ENCODE measurements at regions not wholly inside any gene's neighbourhood (a gene's known extent, or its start where the extent isn't known, plus 50 kb on each side); places are given as distances from the start of the nearest gene placed in this dataset.

- Histone ChIP-seq H3K27ac (ENCODE audit: insufficient read depth in 1 of 2, low read depth in 1 of 2, low read length in 2 of 2, poor library complexity in 1 of 2, severe bottlenecking in 2 of 2) (no peak overlapping the region), H3K4me1 (ENCODE audit: control extremely low read depth in 1 of 4, control insufficient read depth in 4 of 4, insufficient read depth in 4 of 4, low read length in 3 of 4) (no peaks in the 10 kb centered on the region), H3K27me3 (replicated peaks in 2 of 5; ENCODE audit: control insufficient read depth in 4 of 5, insufficient read depth in 5 of 5, low read length in 4 of 5) (no peaks in the 10 kb centered on the region), H3K36me3 (ENCODE audit: control insufficient read depth in 4 of 4, insufficient read depth in 4 of 4, low read length in 3 of 4) (no peaks in the 10 kb centered on the region), H3K9me3 (ENCODE audit: control extremely low read depth in 1 of 5, control insufficient read depth in 4 of 5, insufficient read depth in 2 of 5, low read depth in 1 of 5, low read length in 4 of 5) (no peaks in the 10 kb centered on the region), H3K4me3 (ENCODE audit: control insufficient read depth in 1 of 7, extremely low read depth in 1 of 7, insufficient read depth in 4 of 7, low read depth in 2 of 7, low read length in 6 of 7) (no peak overlapping the region)
- CTCF ChIA-PET, result no interaction called here
- WGBS (ENCODE audit: insufficient coverage), result 100% methylated on average over 3 of the region's 6 CpGs
- no peak for DNase-seq
- POLR2A ChIA-PET, result no interaction called here
Observed at GRCh38 chr10:106504536-106504935, 660.0 kb downstream of the SORCS1 start.

GRCh38 chr10:106502641-106503040, 661.9 kb downstream of the SORCS1 start:
- ChIA-PET CTCF (no interaction called here), POLR2A (no interaction called here)
- Histone ChIP-seq H3K27me3 (replicated peaks in 2 of 5; ENCODE audit: control insufficient read depth in 4 of 5, insufficient read depth in 5 of 5, low read length in 4 of 5) (no peaks in the 10 kb centered on the region), H3K4me1 (ENCODE audit: control extremely low read depth in 1 of 4, control insufficient read depth in 4 of 4, insufficient read depth in 4 of 4, low read length in 3 of 4) (no peaks in the 10 kb centered on the region), H3K4me3 (ENCODE audit: control insufficient read depth in 1 of 7, extremely low read depth in 1 of 7, insufficient read depth in 4 of 7, low read depth in 2 of 7, low read length in 6 of 7) (no peak overlapping the region), H3K9me3 (ENCODE audit: control extremely low read depth in 1 of 5, control insufficient read depth in 4 of 5, insufficient read depth in 2 of 5, low read depth in 1 of 5, low read length in 4 of 5) (no peaks in the 10 kb centered on the region), H3K27ac (ENCODE audit: insufficient read depth in 1 of 2, low read depth in 1 of 2, low read length in 2 of 2, poor library complexity in 1 of 2, severe bottlenecking in 2 of 2) (no peak overlapping the region), H3K36me3 (ENCODE audit: control insufficient read depth in 4 of 4, insufficient read depth in 4 of 4, low read length in 3 of 4) (no peaks in the 10 kb centered on the region)
- no peak for DNase-seq
- no CpG with 5 or more reads among the region's 2 CpGs for WGBS (ENCODE audit: insufficient coverage)

GRCh38 chr10:106500925-106501525, 663.5 kb downstream of the SORCS1 start:
- no peaks in the 10 kb centered on the region for H3K27me3 ChIP-seq (replicated peaks in 2 of 5; ENCODE audit: control insufficient read depth in 4 of 5, insufficient read depth in 5 of 5, low read length in 4 of 5)
- no peak overlapping the region for H3K27ac ChIP-seq (ENCODE audit: insufficient read depth in 1 of 2, low read depth in 1 of 2, low read length in 2 of 2, poor library complexity in 1 of 2, severe bottlenecking in 2 of 2)
- ChIA-PET CTCF (no interaction called here), POLR2A (no interaction called here)
- H3K4me1 ChIP-seq (ENCODE audit: control extremely low read depth in 1 of 4, control insufficient read depth in 4 of 4, insufficient read depth in 4 of 4, low read length in 3 of 4), result no peaks in the 10 kb centered on the region
- no peak for DNase-seq
- no peak overlapping the region for H3K4me3 ChIP-seq (ENCODE audit: control insufficient read depth in 1 of 7, extremely low read depth in 1 of 7, insufficient read depth in 4 of 7, low read depth in 2 of 7, low read length in 6 of 7)
- H3K36me3 ChIP-seq (ENCODE audit: control insufficient read depth in 4 of 4, insufficient read depth in 4 of 4, low read length in 3 of 4), result no peaks in the 10 kb centered on the region
- no peaks in the 10 kb centered on the region for H3K9me3 ChIP-seq (ENCODE audit: control extremely low read depth in 1 of 5, control insufficient read depth in 4 of 5, insufficient read depth in 2 of 5, low read depth in 1 of 5, low read length in 4 of 5)

GRCh38 chr10:106500041-106500924, 664.2 kb downstream of the SORCS1 start:
- CTCF ChIA-PET, result no interaction called here
- POLR2A ChIA-PET, result no interaction called here
- no peaks in the 10 kb centered on the region for H3K4me1 ChIP-seq (ENCODE audit: control extremely low read depth in 1 of 4, control insufficient read depth in 4 of 4, insufficient read depth in 4 of 4, low read length in 3 of 4)
- H3K27ac ChIP-seq (ENCODE audit: insufficient read depth in 1 of 2, low read depth in 1 of 2, low read length in 2 of 2, poor library complexity in 1 of 2, severe bottlenecking in 2 of 2), result no peak overlapping the region
- 38% methylated on average over 1 of the region's 1 CpG for WGBS (ENCODE audit: insufficient coverage)
- no peak for DNase-seq
- H3K4me3 ChIP-seq (ENCODE audit: control insufficient read depth in 1 of 7, extremely low read depth in 1 of 7, insufficient read depth in 4 of 7, low read depth in 2 of 7, low read length in 6 of 7), result no peak overlapping the region
- no peaks in the 10 kb centered on the region for H3K27me3 ChIP-seq (replicated peaks in 2 of 5; ENCODE audit: control insufficient read depth in 4 of 5, insufficient read depth in 5 of 5, low read length in 4 of 5)
- no peaks in the 10 kb centered on the region for H3K9me3 ChIP-seq (ENCODE audit: control extremely low read depth in 1 of 5, control insufficient read depth in 4 of 5, insufficient read depth in 2 of 5, low read depth in 1 of 5, low read length in 4 of 5)
- H3K36me3 ChIP-seq (ENCODE audit: control insufficient read depth in 4 of 4, insufficient read depth in 4 of 4, low read length in 3 of 4), result no peaks in the 10 kb centered on the region

GRCh38 chr10:106499448-106499847, 665.1 kb downstream of the SORCS1 start:
- POLR2A ChIA-PET, result no interaction called here

GRCh38 chr10:106498675-106499074, 665.8 kb downstream of the SORCS1 start:
- no peaks in the 10 kb centered on the region for H3K36me3 ChIP-seq (ENCODE audit: control insufficient read depth in 4 of 4, insufficient read depth in 4 of 4, low read length in 3 of 4)
- H3K9me3 ChIP-seq (ENCODE audit: control extremely low read depth in 1 of 5, control insufficient read depth in 4 of 5, insufficient read depth in 2 of 5, low read depth in 1 of 5, low read length in 4 of 5), result no peaks in the 10 kb centered on the region
- 83% methylated on average over 1 of the region's 4 CpGs for WGBS (ENCODE audit: insufficient coverage)
- CTCF ChIA-PET, result interaction anchor here (0.6 kb wide), 1 partner anchor 732 kb away, joined by 3 read pairs; no protein-coding TSS in a partner anchor
- no peak for DNase-seq
- POLR2A ChIA-PET, result no interaction called here
- no peaks in the 10 kb centered on the region for H3K4me1 ChIP-seq (ENCODE audit: control extremely low read depth in 1 of 4, control insufficient read depth in 4 of 4, insufficient read depth in 4 of 4, low read length in 3 of 4)
- H3K4me3 ChIP-seq (ENCODE audit: control insufficient read depth in 1 of 7, extremely low read depth in 1 of 7, insufficient read depth in 4 of 7, low read depth in 2 of 7, low read length in 6 of 7), result no peak overlapping the region
- no peaks in the 10 kb centered on the region for H3K27me3 ChIP-seq (replicated peaks in 2 of 5; ENCODE audit: control insufficient read depth in 4 of 5, insufficient read depth in 5 of 5, low read length in 4 of 5)
- H3K27ac ChIP-seq (ENCODE audit: insufficient read depth in 1 of 2, low read depth in 1 of 2, low read length in 2 of 2, poor library complexity in 1 of 2, severe bottlenecking in 2 of 2), result no peak overlapping the region

More at GRCh38 chr10:106499448-106499847, 665.1 kb downstream of the SORCS1 start:
- DNase-seq, result no peak
- CTCF ChIA-PET, result interaction anchor here (0.6 kb wide), 1 partner anchor 732 kb away, joined by 3 read pairs; no protein-coding TSS in a partner anchor
- WGBS (ENCODE audit: insufficient coverage), result 90% methylated on average over 2 of the region's 2 CpGs
- Histone ChIP-seq H3K36me3 (ENCODE audit: control insufficient read depth in 4 of 4, insufficient read depth in 4 of 4, low read length in 3 of 4) (no peaks in the 10 kb centered on the region), H3K27ac (ENCODE audit: insufficient read depth in 1 of 2, low read depth in 1 of 2, low read length in 2 of 2, poor library complexity in 1 of 2, severe bottlenecking in 2 of 2) (no peak overlapping the region), H3K9me3 (ENCODE audit: control extremely low read depth in 1 of 5, control insufficient read depth in 4 of 5, insufficient read depth in 2 of 5, low read depth in 1 of 5, low read length in 4 of 5) (no peaks in the 10 kb centered on the region), H3K27me3 (replicated peaks in 2 of 5; ENCODE audit: control insufficient read depth in 4 of 5, insufficient read depth in 5 of 5, low read length in 4 of 5) (no peaks in the 10 kb centered on the region), H3K4me3 (ENCODE audit: control insufficient read depth in 1 of 7, extremely low read depth in 1 of 7, insufficient read depth in 4 of 7, low read depth in 2 of 7, low read length in 6 of 7) (no peak overlapping the region), H3K4me1 (ENCODE audit: control extremely low read depth in 1 of 4, control insufficient read depth in 4 of 4, insufficient read depth in 4 of 4, low read length in 3 of 4) (no peaks in the 10 kb centered on the region)

GRCh38 chr10:106495931-106496330, 668.6 kb downstream of the SORCS1 start:
- H3K4me1 ChIP-seq (ENCODE audit: control extremely low read depth in 1 of 4, control insufficient read depth in 4 of 4, insufficient read depth in 4 of 4, low read length in 3 of 4), result no peaks in the 10 kb centered on the region
- POLR2A ChIA-PET, result no interaction called here
- no peak overlapping the region for H3K4me3 ChIP-seq (ENCODE audit: control insufficient read depth in 1 of 7, extremely low read depth in 1 of 7, insufficient read depth in 4 of 7, low read depth in 2 of 7, low read length in 6 of 7)
- no peak overlapping the region for H3K27ac ChIP-seq (ENCODE audit: insufficient read depth in 1 of 2, low read depth in 1 of 2, low read length in 2 of 2, poor library complexity in 1 of 2, severe bottlenecking in 2 of 2)
- H3K27me3 ChIP-seq (replicated peaks in 2 of 5; ENCODE audit: control insufficient read depth in 4 of 5, insufficient read depth in 5 of 5, low read length in 4 of 5), result no peaks in the 10 kb centered on the region
- 100% methylated on average over 2 of the region's 3 CpGs for WGBS (ENCODE audit: insufficient coverage)
- H3K9me3 ChIP-seq (ENCODE audit: control extremely low read depth in 1 of 5, control insufficient read depth in 4 of 5, insufficient read depth in 2 of 5, low read depth in 1 of 5, low read length in 4 of 5), result no peaks in the 10 kb centered on the region
- DNase-seq, result no peak
- no peaks in the 10 kb centered on the region for H3K36me3 ChIP-seq (ENCODE audit: control insufficient read depth in 4 of 4, insufficient read depth in 4 of 4, low read length in 3 of 4)
- CTCF ChIA-PET, result no interaction called here
